Psoas muscle (tissue), 7 donors: ENCODE measurements at regions not wholly inside any gene's neighbourhood (a gene's known extent, or its start where the extent isn't known, plus 50 kb on each side); places are given as distances from the start of the nearest gene placed in this dataset.

Experiments
- ATAC-seq, 4 donors: fragments of 200-7000 bp; cut with Tn5 transposase; one replicate each; pipeline ENCODE4 v1.9.1; 2020; ENCODE audit warnings: moderate library complexity in 3 of 4, mild to moderate bottlenecking in 2 of 4
- DNase-seq, 2 donors: peaks; one replicate each; pipeline ENCODE4 v3.0.0-alpha.2; 2020
- H3K27ac ChIP-seq: fragments of 200-600 bp; one replicate; pipeline ENCODE4 v1.8.0; 2022
- H3K27me3 ChIP-seq, 3 donors: fragments of 200-600 bp in 1 of 3; one replicate each; pipeline versions ENCODE4 v1.6.1 to v1.8.0; 2013 to 2022; ENCODE audit warnings: low read length in 2 of 3, mild to moderate bottlenecking in 2 of 3, moderate library complexity in 1 of 3; ENCODE audit not compliant: insufficient read depth in 3 of 3
- H3K36me3 ChIP-seq, 2 donors: fragments of 200-600 bp in 1 of 2; one replicate each; pipeline versions ENCODE4 v1.6.1 to v1.8.0; 2013 to 2022; ENCODE audit warnings: low read depth in 1 of 2, mild to moderate bottlenecking in 1 of 2, moderate library complexity in 1 of 2; ENCODE audit not compliant: insufficient read depth in 1 of 2
- H3K4me1 ChIP-seq: fragments of 200-600 bp; one replicate; pipeline ENCODE4 v1.8.0; 2022
- H3K4me3 ChIP-seq: fragments of 200-600 bp; one replicate; pipeline ENCODE4 v1.8.0; 2022; ENCODE audit warnings: mild to moderate bottlenecking
- H3K9me3 ChIP-seq: fragments of 200-600 bp; one replicate; pipeline ENCODE4 v1.8.0; 2022
- WGBS, 3 donors: extraction: QIAGEN DNeasy Blood & Tissue Kit; methylation state at CpG; one replicate each; pipeline versions ENCODE4 v1.1.6 to v1.1.7; 2013; 5-methylcytosine and 5-hydroxymethylcytosine counted together
- intact Hi-C, 2 donors: fragments of 100-400 bp; cut with DNase I; formaldehyde crosslinking; loops; one replicate each; pipeline versions ENCODE4 v1.11.0 to v1.14.2; 2022
- TF ChIP-seq, protein P1 (sequence below): fragments of 200-600 bp; IDR thresholded peaks from one replicate; pipeline ENCODE4 v1.8.0; 2022; ENCODE audit warnings: antibody characterized with exemption
- donor health status: healthy with polysubstance abuse.
- donor health status: DM: no; HTN: no; CAD: no; lungs with moderate emphysema.
- donor health status: Bipolar disorder and iron deficiency.
- donor health status: healthy.
- donor health status: DM: yes; HTN: yes; CAD: no.
- donor health status: DM: no; HTN: no; CAD: no.
- donor health status: DM: yes; HTN: yes; CAD: no.

DNA sequence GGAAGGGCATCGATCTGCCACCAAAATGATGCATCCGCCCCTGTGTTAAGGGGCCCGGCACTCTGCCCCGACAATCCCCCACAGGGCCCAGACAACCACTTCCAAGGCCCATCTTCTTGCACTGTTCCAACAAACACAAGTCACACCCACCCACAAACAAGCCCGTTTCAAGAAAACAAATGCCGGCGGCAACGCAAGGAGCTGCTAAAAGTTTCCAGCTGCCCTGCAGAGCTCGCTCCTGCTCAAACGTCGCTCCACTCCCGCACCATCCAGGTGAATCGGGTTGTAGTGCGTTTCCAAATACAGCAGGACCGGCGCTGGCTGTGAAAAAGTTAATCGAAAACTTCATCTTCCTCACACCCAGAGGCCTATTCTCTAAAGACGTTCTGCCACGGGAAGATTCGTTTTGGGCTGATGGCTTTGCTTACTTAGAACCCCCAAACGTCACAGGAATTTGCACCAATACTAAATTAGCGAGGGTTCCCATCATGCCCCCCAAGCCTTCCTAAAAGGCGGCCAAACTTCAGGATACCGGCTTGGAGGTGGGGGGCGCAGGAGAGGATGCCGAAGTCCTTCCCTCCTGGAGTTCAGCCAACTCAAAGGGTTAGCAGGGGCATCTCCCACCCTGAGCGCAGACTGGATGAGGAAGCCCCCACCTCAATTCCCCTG is 107.4 kb upstream of the DOCK9 start:
- no peak overlapping the region for H3K27ac ChIP-seq
- DNase-seq (no peak), ATAC-seq (no peak)
- no peaks in the 10 kb centered on the region for H3K36me3 ChIP-seq
- H3K27me3 ChIP-seq: no peaks in the 10 kb centered on the region
- 47 to 57% (median 53%) methylated on average over 27 of the region's 27 CpGs for WGBS, 3 donors
- TF ChIP-seq, protein P1, sequence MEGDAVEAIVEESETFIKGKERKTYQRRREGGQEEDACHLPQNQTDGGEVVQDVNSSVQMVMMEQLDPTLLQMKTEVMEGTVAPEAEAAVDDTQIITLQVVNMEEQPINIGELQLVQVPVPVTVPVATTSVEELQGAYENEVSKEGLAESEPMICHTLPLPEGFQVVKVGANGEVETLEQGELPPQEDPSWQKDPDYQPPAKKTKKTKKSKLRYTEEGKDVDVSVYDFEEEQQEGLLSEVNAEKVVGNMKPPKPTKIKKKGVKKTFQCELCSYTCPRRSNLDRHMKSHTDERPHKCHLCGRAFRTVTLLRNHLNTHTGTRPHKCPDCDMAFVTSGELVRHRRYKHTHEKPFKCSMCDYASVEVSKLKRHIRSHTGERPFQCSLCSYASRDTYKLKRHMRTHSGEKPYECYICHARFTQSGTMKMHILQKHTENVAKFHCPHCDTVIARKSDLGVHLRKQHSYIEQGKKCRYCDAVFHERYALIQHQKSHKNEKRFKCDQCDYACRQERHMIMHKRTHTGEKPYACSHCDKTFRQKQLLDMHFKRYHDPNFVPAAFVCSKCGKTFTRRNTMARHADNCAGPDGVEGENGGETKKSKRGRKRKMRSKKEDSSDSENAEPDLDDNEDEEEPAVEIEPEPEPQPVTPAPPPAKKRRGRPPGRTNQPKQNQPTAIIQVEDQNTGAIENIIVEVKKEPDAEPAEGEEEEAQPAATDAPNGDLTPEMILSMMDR: no peak
- H3K4me3 ChIP-seq: peak overlapping the region; percentile 75
- H3K4me1 ChIP-seq: no peaks in the 10 kb centered on the region
- intact Hi-C loops: no loop called here
- no peaks in the 10 kb centered on the region for H3K9me3 ChIP-seq

DNA sequence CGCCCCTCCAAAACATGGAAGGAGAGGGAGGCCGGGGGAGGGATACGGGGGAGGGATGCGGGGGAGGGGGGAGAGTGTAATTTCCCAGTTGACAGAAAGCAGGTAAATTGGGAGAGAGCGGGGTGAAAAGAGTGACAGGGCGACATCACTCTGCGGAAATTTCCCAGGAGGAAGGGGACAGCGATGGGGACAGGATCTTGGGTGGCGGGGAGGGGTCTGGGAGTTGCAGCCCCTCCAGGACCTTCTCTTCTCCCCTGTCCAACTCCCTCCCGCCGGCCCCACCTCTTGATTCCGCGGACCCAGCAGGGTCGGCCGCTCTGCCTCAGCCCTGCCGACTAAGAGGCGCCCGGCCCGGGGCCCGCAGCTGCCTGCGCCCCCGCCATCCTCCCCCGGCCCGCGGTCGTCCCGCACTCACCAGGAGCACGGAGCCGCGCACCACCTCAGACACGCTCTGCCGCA is 108.0 kb upstream of the DOCK9 start:
- ATAC-seq (no peak), DNase-seq (no peak)
- no peaks in the 10 kb centered on the region for H3K4me1 ChIP-seq
- no peak overlapping the region for H3K27ac ChIP-seq
- H3K36me3 ChIP-seq: no peaks in the 10 kb centered on the region
- 5 to 10% (median 7%) methylated on average over 21 to 32 of the region's 32 CpGs for WGBS, 3 donors
- no peaks in the 10 kb centered on the region for H3K9me3 ChIP-seq
- intact Hi-C loops: no loop called here
- peak overlapping the region; percentile 75 for H3K4me3 ChIP-seq
- no peaks in the 10 kb centered on the region for H3K27me3 ChIP-seq
- TF ChIP-seq, protein P1: no peak

DNA sequence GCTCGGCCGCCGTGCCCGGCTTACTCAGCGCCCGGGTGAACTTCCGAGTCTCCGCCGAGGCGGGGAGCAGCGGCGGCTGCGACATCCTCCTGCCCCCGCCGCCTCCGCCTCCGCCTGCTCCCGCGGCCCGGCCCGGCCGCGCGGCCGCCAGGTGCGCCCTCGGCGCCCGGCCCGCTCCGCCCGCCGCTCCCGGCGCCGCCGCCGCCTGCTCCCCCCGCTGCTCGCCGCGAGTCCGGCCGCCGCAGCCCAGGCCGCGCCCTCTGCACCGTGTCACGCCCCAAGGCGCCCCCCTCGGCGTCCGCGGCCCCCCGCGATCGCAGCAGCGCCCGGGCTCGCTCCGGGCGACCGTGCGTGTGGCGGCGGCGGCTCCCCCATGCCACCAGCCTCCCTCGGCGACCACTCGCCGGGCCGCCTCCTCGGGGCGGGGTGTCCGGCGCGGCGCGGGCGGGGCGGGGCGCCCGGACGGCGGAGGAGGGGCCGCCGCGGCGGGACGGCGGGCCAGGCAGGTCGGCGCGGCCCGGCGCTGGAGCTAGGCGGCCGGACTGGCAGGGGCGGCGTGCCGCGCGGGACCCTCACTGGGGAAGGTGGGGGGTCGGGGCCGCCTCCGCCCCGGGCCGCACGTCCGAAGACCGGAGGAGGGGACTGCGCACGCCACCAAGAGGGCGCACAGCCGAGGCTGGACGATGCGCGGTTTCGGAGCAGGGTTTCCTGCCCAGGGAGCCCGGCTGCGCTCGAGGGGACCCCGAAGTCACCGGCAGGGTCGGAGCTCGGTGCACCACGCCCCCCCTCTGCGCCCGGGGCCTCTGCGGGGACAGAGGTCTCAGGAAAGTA is 108.6 kb upstream of the DOCK9 start:
- TF ChIP-seq, protein P1: no peak
- H3K36me3 ChIP-seq: no peaks in the 10 kb centered on the region
- H3K27me3 ChIP-seq: no peaks in the 10 kb centered on the region
- ATAC-seq: peak; percentile 50 to 56 (median 54)
- H3K27ac ChIP-seq: peak overlapping the region; percentile 83
- WGBS, 3 donors: 0 to 1% (median 1%) methylated on average over 42 to 129 of the region's 130 CpGs
- no peaks in the 10 kb centered on the region for H3K4me1 ChIP-seq
- H3K4me3 ChIP-seq: peak overlapping the region; percentile 75
- peak; percentile 68 to 72 for DNase-seq
- H3K9me3 ChIP-seq: no peaks in the 10 kb centered on the region
- intact Hi-C loops: no loop called here

DNA sequence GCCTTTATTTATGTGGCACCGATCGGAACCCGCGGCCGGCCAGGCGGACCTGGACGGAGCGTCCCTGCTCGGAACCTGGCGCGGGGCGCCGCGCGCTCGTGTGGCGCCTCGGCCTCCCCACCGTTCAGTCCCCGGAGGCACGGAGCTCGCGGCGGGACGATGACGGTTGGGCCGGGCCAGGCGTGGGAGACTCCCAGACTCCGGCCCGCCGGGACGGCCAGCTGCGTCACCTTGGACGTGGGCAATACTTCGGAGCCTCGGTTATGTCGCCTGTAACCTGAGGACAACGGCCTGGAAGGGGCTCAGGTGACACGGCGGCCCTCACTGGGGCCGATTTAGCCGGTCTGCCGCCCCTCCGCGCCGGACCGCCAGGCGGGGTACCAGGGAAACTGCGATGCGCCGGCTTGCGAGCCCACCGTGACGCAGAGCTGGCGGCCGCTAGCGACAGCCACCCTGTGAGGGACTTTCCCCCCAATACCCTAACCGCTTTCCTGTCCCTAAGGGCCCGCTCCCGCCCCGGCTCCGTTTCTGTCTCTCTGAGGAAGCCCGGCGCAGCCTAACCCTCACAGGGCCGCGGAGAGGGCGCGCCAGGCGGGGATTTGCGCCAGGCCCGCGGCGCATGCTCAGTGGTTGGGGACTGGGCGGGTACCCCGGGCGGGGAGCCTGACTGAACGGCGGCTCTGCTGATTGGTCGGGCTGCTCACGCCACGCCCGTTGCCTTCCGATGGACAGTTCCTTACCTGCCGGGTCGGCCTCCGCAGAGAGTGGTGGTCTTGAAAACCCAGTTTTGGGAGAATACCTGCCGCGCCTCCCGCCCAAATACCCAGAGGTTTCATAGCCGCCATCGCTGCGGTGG is 109.5 kb upstream of the DOCK9 start:
- intact Hi-C loops: no loop called here
- H3K9me3 ChIP-seq: no peaks in the 10 kb centered on the region
- H3K27ac ChIP-seq: peak overlapping the region; percentile 83
- no peaks in the 10 kb centered on the region for H3K36me3 ChIP-seq
- ATAC-seq (peak; percentile 95 to 99 (median 96)), DNase-seq (peak; percentile 89 to 93)
- no peaks in the 10 kb centered on the region for H3K27me3 ChIP-seq
- H3K4me1 ChIP-seq: no peaks in the 10 kb centered on the region
- TF ChIP-seq, protein P1: no peak
- 1% methylated on average over 79 to 92 of the region's 92 CpGs for WGBS, 3 donors
- peak overlapping the region; percentile 75 for H3K4me3 ChIP-seq
